Lower leg skin (tissue), 4 donors: ENCODE measurements at regions not wholly inside any gene's neighbourhood (a gene's known extent, or its start where the extent isn't known, plus 50 kb on each side); places are given as distances from the start of the nearest gene placed in this dataset.

Experiments
- DNase-seq, 2 donors: peaks; one replicate each; pipeline ENCODE4 v3.0.0-alpha.2; 2019; ENCODE audit warnings: low spot score in 2 of 2
- H3K4me3 ChIP-seq: fragments of 200-600 bp; sonication (generic); 2 replicates; pipeline ENCODE4 v1.5.1; 2017; ENCODE audit warnings: mild to moderate bottlenecking, low read depth; ENCODE audit not compliant: poor library complexity, severe bottlenecking
- POLR2A ChIP-seq, 2 donors: fragments of 450-650 bp; IDR thresholded peaks; one replicate each; pipeline ENCODE4 v1.6.1; 2016 to 2017; ENCODE audit warnings: antibody characterized with exemption in 2 of 2, mild to moderate bottlenecking in 1 of 2, moderate library complexity in 1 of 2
- WGBS, 2 donors: methylation state at CpG; one replicate each; pipeline ENCODE4 v1.1.5; 2018; 5-methylcytosine and 5-hydroxymethylcytosine counted together
- intact Hi-C: fragments of 100-400 bp; cut with DNase I; formaldehyde crosslinking; loops from one replicate; pipeline ENCODE4 v1.15.0; 2023; ENCODE audit warnings: low total_unique reads
- TF ChIP-seq, protein P1 (sequence below), 3 donors: fragments of 450-650 bp; IDR thresholded peaks; one replicate each; pipeline ENCODE4 v1.5.1; 2016; ENCODE audit warnings: antibody characterized with exemption in 3 of 3, mild to moderate bottlenecking in 3 of 3, moderate library complexity in 2 of 3

- WGBS, 2 donors = 82 to 88% methylated on average over 2 of the region's 2 CpGs
- no peak for DNase-seq
Observed at GRCh38 chr4:108244606-108245005, 75.9 kb upstream of the LEF1 start.

GRCh38 chr4:108240366-108240765, 71.6 kb upstream of the LEF1 start:
- intact Hi-C loops = no loop called here
- no peak overlapping the region for H3K4me3 ChIP-seq
- no peak for TF ChIP-seq POLR2A (IDR thresholded peaks at IDR 0.05)
- TF ChIP-seq, protein P1, sequence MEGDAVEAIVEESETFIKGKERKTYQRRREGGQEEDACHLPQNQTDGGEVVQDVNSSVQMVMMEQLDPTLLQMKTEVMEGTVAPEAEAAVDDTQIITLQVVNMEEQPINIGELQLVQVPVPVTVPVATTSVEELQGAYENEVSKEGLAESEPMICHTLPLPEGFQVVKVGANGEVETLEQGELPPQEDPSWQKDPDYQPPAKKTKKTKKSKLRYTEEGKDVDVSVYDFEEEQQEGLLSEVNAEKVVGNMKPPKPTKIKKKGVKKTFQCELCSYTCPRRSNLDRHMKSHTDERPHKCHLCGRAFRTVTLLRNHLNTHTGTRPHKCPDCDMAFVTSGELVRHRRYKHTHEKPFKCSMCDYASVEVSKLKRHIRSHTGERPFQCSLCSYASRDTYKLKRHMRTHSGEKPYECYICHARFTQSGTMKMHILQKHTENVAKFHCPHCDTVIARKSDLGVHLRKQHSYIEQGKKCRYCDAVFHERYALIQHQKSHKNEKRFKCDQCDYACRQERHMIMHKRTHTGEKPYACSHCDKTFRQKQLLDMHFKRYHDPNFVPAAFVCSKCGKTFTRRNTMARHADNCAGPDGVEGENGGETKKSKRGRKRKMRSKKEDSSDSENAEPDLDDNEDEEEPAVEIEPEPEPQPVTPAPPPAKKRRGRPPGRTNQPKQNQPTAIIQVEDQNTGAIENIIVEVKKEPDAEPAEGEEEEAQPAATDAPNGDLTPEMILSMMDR (IDR thresholded peaks at IDR 0.05) = no peak
- DNase-seq = no peak

More at GRCh38 chr4:108244606-108245005, 75.9 kb upstream of the LEF1 start:
- intact Hi-C loops = no loop called here
- no peak overlapping the region for H3K4me3 ChIP-seq
- no peak for TF ChIP-seq POLR2A (IDR thresholded peaks at IDR 0.05)
- TF ChIP-seq, protein P1 (IDR thresholded peaks at IDR 0.05) = no peak

DNA sequence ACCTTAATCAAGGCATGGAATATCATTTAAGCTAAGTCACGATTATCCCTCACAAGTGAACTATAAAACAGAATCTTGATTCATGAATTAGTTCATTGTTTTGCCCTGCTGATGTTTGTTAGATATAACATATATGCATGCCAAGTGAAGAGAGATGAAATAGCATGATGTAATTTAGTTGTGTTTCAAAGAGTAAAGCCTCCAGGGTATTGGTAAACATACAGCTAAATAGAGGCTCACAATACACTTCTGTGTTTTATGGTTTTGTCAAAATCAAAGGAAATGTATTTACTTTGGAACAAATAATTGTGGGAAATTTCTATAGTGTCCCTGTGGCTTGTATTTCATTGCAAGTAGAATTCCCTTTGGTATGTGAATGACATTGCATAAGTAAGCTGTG, 69.0 kb upstream of the LEF1 start:
- DNase-seq = no peak
- H3K4me3 ChIP-seq = no peak overlapping the region
- WGBS, 2 donors = 56 to 62% methylated on average over 1 of the region's 1 CpG
- intact Hi-C loops = no loop called here
- TF ChIP-seq, protein P1 (IDR thresholded peaks at IDR 0.05) = no peak
- TF ChIP-seq POLR2A (IDR thresholded peaks at IDR 0.05) = no peak

GRCh38 chr4:108236264-108236663, 67.5 kb upstream of the LEF1 start:
- intact Hi-C loops = no loop called here
- H3K4me3 ChIP-seq = no peak overlapping the region
- no peak for TF ChIP-seq POLR2A (IDR thresholded peaks at IDR 0.05)
- TF ChIP-seq, protein P1 (IDR thresholded peaks at IDR 0.05) = no peak
- DNase-seq = no peak

DNA sequence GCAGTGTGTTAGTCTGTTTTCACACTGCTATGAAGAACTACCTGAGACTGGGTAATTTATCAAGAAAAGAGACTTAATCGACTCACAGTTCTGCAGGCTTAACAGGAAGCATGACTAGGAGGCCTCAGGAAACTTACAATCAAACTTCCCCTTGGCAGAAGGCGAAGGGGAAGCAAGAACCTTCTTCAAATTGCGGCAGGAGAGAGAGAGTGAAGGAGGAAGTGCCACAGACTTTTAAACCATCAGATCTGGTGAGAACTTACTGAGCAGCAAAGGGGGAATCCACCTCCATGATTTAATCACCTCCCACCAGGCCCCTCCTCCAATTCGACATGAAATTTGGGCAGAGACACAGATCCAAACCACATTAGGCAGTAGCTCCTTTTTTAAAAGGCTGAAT, 59.2 kb upstream of the LEF1 start:
- intact Hi-C loops = no loop called here
- no peak for DNase-seq
- TF ChIP-seq POLR2A (IDR thresholded peaks at IDR 0.05) = no peak
- TF ChIP-seq, protein P1 (IDR thresholded peaks at IDR 0.05) = no peak
- H3K4me3 ChIP-seq = no peak overlapping the region
- 62 to 65% methylated on average over 4 of the region's 4 CpGs for WGBS, 2 donors

- TF ChIP-seq, protein P1 (IDR thresholded peaks at IDR 0.05) = no peak
- no peak for TF ChIP-seq POLR2A (IDR thresholded peaks at IDR 0.05)
- no peak overlapping the region for H3K4me3 ChIP-seq
- DNase-seq = no peak
- WGBS, 2 donors = 50 to 62% methylated on average over 6 of the region's 6 CpGs
- intact Hi-C loops = no loop called here
Observed at GRCh38 chr4:108224611-108225053, 55.9 kb upstream of the LEF1 start.
